ELF-1 (cell line): ENCODE measurements at regions not wholly inside any gene's neighbourhood (a gene's known extent, or its start where the extent isn't known, plus 50 kb on each side); places are given as distances from the start of the nearest gene placed in this dataset.
"Not testable (repeated sequence)": the region's sequence is repeated elsewhere in the genome, so short reads cannot be mapped to it uniquely, and the experiment has no call there.

ENCODE experiments used
- DNase-seq: peaks from one replicate; pipeline ENCODE4 v3.0.0-alpha.2; 2016; ENCODE audit warnings: low read depth, low spot score

GRCh38 chr20:54941666-54942065, 466.3 kb downstream of the DOK5 start:
- DNase-seq, result no peak

- DNase-seq, result no peak
Measured at GRCh38 chr20:54940522-54940921, 465.1 kb downstream of the DOK5 start.

GRCh38 chr20:54938707-54939106, 463.3 kb downstream of the DOK5 start:
- no peak for DNase-seq

- no peak for DNase-seq
Measured at GRCh38 chr20:54933212-54933904, 458.0 kb downstream of the DOK5 start.

- no peak for DNase-seq
Measured at GRCh38 chr20:54929191-54929590, 453.8 kb downstream of the DOK5 start.

- no peak for DNase-seq
Measured at GRCh38 chr20:54928564-54928963, 453.2 kb downstream of the DOK5 start.

- no peak for DNase-seq
Measured at GRCh38 chr20:54922636-54923035, 447.2 kb downstream of the DOK5 start.

GRCh38 chr20:54922096-54922495, 446.7 kb downstream of the DOK5 start:
- DNase-seq, result no peak

- DNase-seq, result no peak
Measured at GRCh38 chr20:54920491-54920890, 445.1 kb downstream of the DOK5 start.

GRCh38 chr20:54918993-54919392, 443.6 kb downstream of the DOK5 start:
- not testable (repeated sequence) for DNase-seq

- no peak for DNase-seq
Measured at GRCh38 chr20:54914995-54915394, 439.6 kb downstream of the DOK5 start.

- DNase-seq, result no peak
Measured at GRCh38 chr20:54909702-54910101, 434.3 kb downstream of the DOK5 start.

- not testable (repeated sequence) for DNase-seq
Measured at GRCh38 chr20:54906134-54906533, 430.7 kb downstream of the DOK5 start.

GRCh38 chr20:54897787-54898186, 422.4 kb downstream of the DOK5 start:
- DNase-seq, result no peak

GRCh38 chr20:54891907-54892306, 416.5 kb downstream of the DOK5 start:
- DNase-seq, result no peak

- DNase-seq, result no peak
Measured at GRCh38 chr20:54879393-54879792, 404.0 kb downstream of the DOK5 start.

- no peak for DNase-seq
Measured at GRCh38 chr20:54875307-54875706, 399.9 kb downstream of the DOK5 start.

GRCh38 chr20:54874718-54875117, 399.3 kb downstream of the DOK5 start:
- no peak for DNase-seq

- no peak for DNase-seq
Measured at GRCh38 chr20:54872440-54872839, 397.0 kb downstream of the DOK5 start.

GRCh38 chr20:54869765-54870164, 394.4 kb downstream of the DOK5 start:
- DNase-seq, result no peak

GRCh38 chr20:54865273-54865672, 389.9 kb downstream of the DOK5 start:
- DNase-seq, result no peak

- no peak for DNase-seq
Measured at GRCh38 chr20:54860716-54861115, 385.3 kb downstream of the DOK5 start.

- DNase-seq, result no peak
Measured at GRCh38 chr20:54856202-54856601, 380.8 kb downstream of the DOK5 start.

GRCh38 chr20:54849741-54850140, 374.3 kb downstream of the DOK5 start:
- no peak for DNase-seq
